Stomach (tissue), 8 donors: ENCODE measurements at regions not wholly inside any gene's neighbourhood (a gene's known extent, or its start where the extent isn't known, plus 50 kb on each side); places are given as distances from the start of the nearest gene placed in this dataset.

ENCODE experiments used
- DNase-seq, 2 donors: peaks; one replicate each; pipeline versions ENCODE4 v3.0.0 to v3.0.0-alpha.2; 2013 to 2019
- H3K27ac ChIP-seq, 5 donors: fragments of 200-600 bp in 4 of 5; sonication (generic) in 4 of 5; one replicate each; pipeline ENCODE4 v1.5.1; 2013 to 2019; ENCODE audit warnings: mild to moderate bottlenecking in 1 of 5, moderate library complexity in 1 of 5
- H3K27me3 ChIP-seq, 3 donors: fragments of 200-600 bp; sonication (generic); one replicate each; pipeline ENCODE4 v1.5.1; 2017 to 2019; ENCODE audit warnings: mixed run types in 1 of 3
- H3K36me3 ChIP-seq, 4 donors: fragments of 200-600 bp; sonication (generic); 1 replicate in 3 of 4; 2 replicates in 1 of 4; pipeline ENCODE4 v1.5.1; 2016 to 2019
- H3K4me1 ChIP-seq, 4 donors: fragments of 200-600 bp; sonication (generic); one replicate each; pipeline ENCODE4 v1.5.1; 2016 to 2019
- H3K4me3 ChIP-seq, 4 donors: fragments of 200-600 bp; sonication (generic) in 3 of 4; one replicate each; pipeline ENCODE4 v1.5.1; 2016 to 2019; ENCODE audit warnings: mild to moderate bottlenecking in 1 of 4
- H3K9me3 ChIP-seq, 4 donors: fragments of 200-600 bp; sonication (generic); one replicate each; pipeline ENCODE4 v1.5.1; 2016 to 2019
- CTCF ChIP-seq, 7 experiments: fragments of 450-650 bp in 4 of 7; fragments of 200-600 bp in 3 of 7; sonication (generic) in 3 of 7; IDR thresholded peaks; one replicate each; pipeline ENCODE4 v1.5.1; 2016 to 2019; ENCODE audit warnings: antibody characterized with exemption in 7 of 7, control low read depth in 2 of 7, mild to moderate bottlenecking in 1 of 7
- EP300 ChIP-seq: sonication (generic); formaldehyde crosslinking; IDR thresholded peaks from one replicate; pipeline ENCODE4 v1.6.1; 2017; ENCODE audit warnings: antibody characterized with exemption
- POLR2A ChIP-seq, 4 donors: fragments of 450-650 bp; IDR thresholded peaks; one replicate each; pipeline ENCODE4 v1.6.1; 2016; ENCODE audit warnings: antibody characterized with exemption in 4 of 4, control low read depth in 2 of 4, mild to moderate bottlenecking in 1 of 4, moderate library complexity in 1 of 4
- POLR2AphosphoS5 ChIP-seq, 3 donors: sonication (generic); formaldehyde crosslinking; IDR thresholded peaks; one replicate each; pipeline ENCODE4 v1.6.1; 2016; ENCODE audit warnings: antibody characterized with exemption in 3 of 3
- WGBS, 5 donors: extraction: QIAGEN DNeasy Blood & Tissue Kit in 3 of 5; methylation state at CpG; one replicate each; pipeline versions ENCODE4 v1.1.5 to v1.1.7; 2013 to 2018; 5-methylcytosine and 5-hydroxymethylcytosine counted together
- intact Hi-C: fragments of 100-400 bp; cut with DNase I; formaldehyde crosslinking; loops from one replicate; pipeline ENCODE4 v1.15.1; 2023; ENCODE audit warnings: low total_unique reads
- donor health status: healthy with polysubstance abuse.
- donor health status: Bipolar disorder and iron deficiency.
- donor health status: healthy.

- no peak for DNase-seq
- WGBS, 5 donors = 38 to 61% (median 50%) methylated on average over 3 of the region's 3 CpGs
- H3K27ac ChIP-seq = no peak overlapping the region
- no peaks in the 10 kb centered on the region for H3K9me3 ChIP-seq
- H3K4me3 ChIP-seq = no peak overlapping the region
- peaks cover 0 to 21% (median 14%) of the 10 kb centered on the region in 4 donors for H3K4me1 ChIP-seq
- H3K27me3 ChIP-seq = peaks cover 0 to 9% (median 0%) of the 10 kb centered on the region in 3 donors
- no peaks in the 10 kb centered on the region for H3K36me3 ChIP-seq
- TF ChIP-seq POLR2AphosphoS5 (IDR thresholded peaks at IDR 0.05) (no peak), CTCF (IDR thresholded peaks at IDR 0.05) (no peak), POLR2A (IDR thresholded peaks at IDR 0.05) (no peak), EP300 (no peak)
- intact Hi-C loops = loop anchor here (10.0 kb wide), 2 partner anchors 112 to 752 kb away; no protein-coding TSS in a partner anchor
Observed at GRCh38 chr5:133866903-133867245, 101.6 kb downstream of the C5orf15 start.

- TF ChIP-seq CTCF (IDR thresholded peaks at IDR 0.05) = no peak
- TF ChIP-seq POLR2A (IDR thresholded peaks at IDR 0.05) = no peak
- no peak for TF ChIP-seq EP300
- no peak for TF ChIP-seq POLR2AphosphoS5 (IDR thresholded peaks at IDR 0.05)
- Histone ChIP-seq H3K27me3 (peaks cover 0 to 9% (median 0%) of the 10 kb centered on the region in 3 donors), H3K36me3 (no peaks in the 10 kb centered on the region), H3K4me1 (peaks cover 0 to 21% (median 14%) of the 10 kb centered on the region in 4 donors), H3K9me3 (no peaks in the 10 kb centered on the region), H3K4me3 (no peak overlapping the region), H3K27ac (no peak overlapping the region)
- intact Hi-C loops = loop anchor here (10.0 kb wide), 2 partner anchors 112 to 752 kb away; no protein-coding TSS in a partner anchor
- 83 to 93% (median 89%) methylated on average over 7 to 12 of the region's 12 CpGs for WGBS, 5 donors
- DNase-seq = no peak
Observed at GRCh38 chr5:133866160-133866902, 102.1 kb downstream of the C5orf15 start.

GRCh38 chr5:133865113-133865512, 103.3 kb downstream of the C5orf15 start:
- intact Hi-C loops = loop anchor here (10.0 kb wide), 2 partner anchors 110 to 750 kb away; no protein-coding TSS in a partner anchor
- no peaks in the 10 kb centered on the region for H3K36me3 ChIP-seq

DNA sequence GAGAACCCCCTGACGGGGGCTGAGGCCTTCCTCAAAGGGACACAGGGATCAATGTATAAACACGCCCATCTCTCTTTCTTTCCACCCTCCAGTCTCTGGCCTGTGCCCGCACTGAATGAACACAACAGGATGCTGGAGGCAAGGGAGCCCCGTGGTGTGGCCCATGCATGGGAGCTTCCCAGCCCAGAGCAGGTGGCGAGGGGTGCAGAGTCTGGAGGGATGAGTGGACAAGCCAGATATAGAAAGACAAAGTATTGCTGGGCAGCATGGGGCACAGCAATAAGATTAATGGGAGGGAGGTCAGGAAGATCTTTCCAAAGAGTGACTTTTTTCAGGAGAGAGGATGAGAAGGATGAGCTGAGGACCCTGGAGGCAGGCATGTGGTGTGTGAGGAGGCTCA, 103.7 kb downstream of the C5orf15 start:
- TF ChIP-seq EP300 = no peak
- TF ChIP-seq POLR2AphosphoS5 (IDR thresholded peaks at IDR 0.05) = no peak
- no peak for TF ChIP-seq CTCF (IDR thresholded peaks at IDR 0.05)
- TF ChIP-seq POLR2A (IDR thresholded peaks at IDR 0.05) = no peak
- H3K36me3 ChIP-seq = no peaks in the 10 kb centered on the region
- DNase-seq = no peak
- H3K27ac ChIP-seq = no peak overlapping the region
- intact Hi-C loops = loop anchor here (10.0 kb wide), 2 partner anchors 110 to 750 kb away; no protein-coding TSS in a partner anchor
- no peak overlapping the region for H3K4me3 ChIP-seq
- no peaks in the 10 kb centered on the region for H3K9me3 ChIP-seq
- H3K4me1 ChIP-seq = peaks cover 0 to 9% (median 8%) of the 10 kb centered on the region in 4 donors
- WGBS, 5 donors = 82 to 91% (median 87%) methylated on average over 5 of the region's 5 CpGs
- peaks cover 0 to 9% (median 0%) of the 10 kb centered on the region in 3 donors for H3K27me3 ChIP-seq

More at GRCh38 chr5:133865113-133865512, 103.3 kb downstream of the C5orf15 start:
- Histone ChIP-seq H3K4me3 (no peak overlapping the region), H3K4me1 (peaks cover 0 to 13% (median 10%) of the 10 kb centered on the region in 4 donors), H3K9me3 (no peaks in the 10 kb centered on the region), H3K27ac (no peak overlapping the region), H3K27me3 (peaks cover 0 to 9% (median 0%) of the 10 kb centered on the region in 3 donors)
- 73 to 83% (median 77%) methylated on average over 5 of the region's 5 CpGs for WGBS, 5 donors
- DNase-seq = no peak
- TF ChIP-seq CTCF (IDR thresholded peaks at IDR 0.05) (no peak), EP300 (no peak), POLR2AphosphoS5 (IDR thresholded peaks at IDR 0.05) (no peak), POLR2A (IDR thresholded peaks at IDR 0.05) (no peak)
